PC-3 (cell line): ENCODE measurements at regions not wholly inside any gene's neighbourhood (a gene's known extent, or its start where the extent isn't known, plus 50 kb on each side); places are given as distances from the start of the nearest gene placed in this dataset.
A peak's percentile ranks its signal among the peaks of the same experiment; 100 is the strongest.

Experiments used
- ATAC-seq: fragments of 200-7000 bp; cut with Tn5 transposase; 2 replicates; pipeline ENCODE4 v1.9.1; 2020; ENCODE audit warnings: mild to moderate bottlenecking, moderate library complexity
- BruUV-seq: library from RNA; stranded (reverse); fragments of 400-500 nt; replicated peaks from 2 replicates; lab custom pipeline; 2021; lab: Mats Ljungman, UMichigan
- CTCF ChIA-PET: fragments of 300-600 bp; sonication (Branson Sonifier 250); formaldehyde crosslinking; loops from one replicate; lab custom pipeline; 2022; ENCODE audit warnings: antibody characterized with exemption; lab: Charles Lee
- POLR2A ChIA-PET: fragments of 300-600 bp; sonication (Branson Sonifier 250); formaldehyde crosslinking; loops from one replicate; lab custom pipeline; 2022; ENCODE audit warnings: antibody characterized with exemption; ENCODE audit not compliant: unreplicated experiment; lab: Charles Lee
- DNase-seq: peaks from one replicate; pipeline ENCODE4 v3.0.0-alpha.2; 2015
- H2AFZ ChIP-seq: fragments of 300-600 bp; sonication (generic); 2 replicates; pipeline ENCODE4 v1.6.0; 2016; ENCODE audit warnings: antibody characterized with exemption, low read length
- H3F3A ChIP-seq: fragments of 300-600 bp; sonication (generic); one replicate; pipeline ENCODE4 v1.6.0; 2017; ENCODE audit warnings: antibody characterized with exemption, low read length, control low read depth, mild to moderate bottlenecking; ENCODE audit not compliant: unreplicated experiment
- H3K27ac ChIP-seq: fragments of 300-600 bp; sonication (generic); 2 replicates; pipeline ENCODE4 v1.5.1; 2016; ENCODE audit warnings: mild to moderate bottlenecking, low read length
- H3K27me3 ChIP-seq: fragments of 300-600 bp; sonication (generic); 2 replicates; pipeline ENCODE4 v1.6.1; 2016; ENCODE audit warnings: low read length, mixed read lengths
- H3K36me3 ChIP-seq: fragments of 300-600 bp; sonication (generic); 2 replicates; pipeline ENCODE4 v1.6.1; 2016; ENCODE audit warnings: low read depth, mixed run types, low read length, mixed read lengths
- H3K4me1 ChIP-seq: fragments of 300-600 bp; sonication (generic); 2 replicates; pipeline ENCODE4 v1.5.1; 2016; ENCODE audit warnings: low read length; ENCODE audit not compliant: insufficient read depth
- H3K4me2 ChIP-seq: fragments of 300-600 bp; sonication (generic); 2 replicates; pipeline ENCODE4 v1.6.0; 2016; ENCODE audit warnings: low read length
- H3K4me3 ChIP-seq: fragments of 300-600 bp; sonication (generic); 2 replicates; pipeline ENCODE4 v1.5.1; 2016; ENCODE audit warnings: mild to moderate bottlenecking, low read length, mixed read lengths
- H3K79me2 ChIP-seq: fragments of 300-600 bp; sonication (generic); 2 replicates; pipeline ENCODE4 v1.6.1; 2017; ENCODE audit warnings: low read length, mixed read lengths
- H3K9ac ChIP-seq: fragments of 300-600 bp; sonication (generic); 2 replicates; pipeline ENCODE4 v1.6.0; 2016; ENCODE audit warnings: mild to moderate bottlenecking, low read length
- H3K9me2 ChIP-seq: fragments of 300-600 bp; sonication (generic); replicated peaks from 2 replicates; pipeline ENCODE4 v1.6.1; 2016; ENCODE audit warnings: mixed run types, low read length, mixed read lengths
- H3K9me3 ChIP-seq: fragments of 300-600 bp; sonication (generic); 2 replicates; pipeline ENCODE4 v1.6.1; 2016; ENCODE audit warnings: low read length, mixed read lengths
- H4K20me1 ChIP-seq: fragments of 300-600 bp; sonication (generic); 2 replicates; pipeline ENCODE4 v1.6.1; 2016; ENCODE audit warnings: low read length, mixed read lengths
- CTCF ChIP-seq: fragments of 300-600 bp; sonication (generic); conservative IDR thresholded peaks from 2 replicates; pipeline ENCODE4 v1.5.1; 2017; ENCODE audit warnings: antibody characterized with exemption, low read depth, mild to moderate bottlenecking, low read length
- EZH2 ChIP-seq: fragments of 300-600 bp; sonication (generic); IDR thresholded peaks from one replicate; pipeline ENCODE4 v1.6.1; 2017; ENCODE audit warnings: antibody characterized with exemption, mild to moderate bottlenecking, low read length; ENCODE audit not compliant: unreplicated experiment
- EZH2phosphoT487 ChIP-seq: fragments of 300-600 bp; sonication (generic); IDR thresholded peaks from 2 replicates; pipeline ENCODE4 v1.6.1; 2018; ENCODE audit warnings: mild to moderate bottlenecking, antibody characterized with exemption, low read length, borderline replicate concordance
- intact Hi-C: fragments of 100-400 bp; cut with micrococcal nuclease; formaldehyde crosslinking; loops from 2 replicates; pipeline ENCODE4 v1.9.0; 2023

DNA sequence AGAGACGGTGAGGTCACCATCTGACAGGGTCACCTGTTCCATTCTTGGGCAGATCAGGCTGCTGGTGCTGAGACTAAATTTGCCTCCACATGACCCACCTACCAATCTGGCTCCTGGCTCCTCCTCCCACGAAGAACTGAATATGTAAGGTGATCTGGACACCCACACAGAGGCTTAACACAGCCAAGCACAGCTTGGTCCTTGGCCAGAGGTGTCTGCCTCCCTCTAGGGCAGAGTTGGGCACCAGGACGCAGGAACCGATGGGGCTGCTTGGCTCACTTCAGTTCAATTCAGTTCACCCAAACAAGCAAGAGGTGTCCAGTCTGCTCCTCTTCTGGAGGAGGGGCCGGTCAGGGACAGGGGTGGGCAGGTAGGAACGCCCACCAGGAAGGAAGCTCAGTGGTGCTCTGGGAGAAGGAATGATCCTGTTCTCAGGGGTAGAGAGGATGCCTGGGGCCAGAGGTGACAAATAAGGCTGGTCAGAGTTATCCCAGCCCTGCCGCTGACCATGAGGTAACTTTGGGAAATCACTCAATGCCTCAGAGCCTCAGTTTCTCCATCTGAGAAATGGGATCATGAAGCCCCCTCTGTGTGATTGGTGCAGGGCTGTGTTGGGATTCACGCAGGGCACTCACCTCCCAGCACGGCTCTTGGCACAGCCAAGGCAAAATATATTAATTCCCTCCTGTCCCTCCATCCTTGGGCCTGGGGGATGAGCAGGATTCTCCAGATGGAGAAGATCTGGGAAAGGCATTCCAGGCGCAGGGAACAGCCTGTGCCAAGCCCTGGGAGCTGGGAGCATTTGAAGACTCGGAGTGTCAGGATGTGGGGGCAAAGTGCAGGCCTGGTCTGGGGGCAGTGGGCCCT lies 284.5 kb downstream of the PTPRU start:
- DNase-seq (no peak), ATAC-seq (peak; percentile 22; the same call in 1 of the 2 replicates)
- intact Hi-C loops = no loop called here
- Histone ChIP-seq H3K79me2 (no peaks in the 10 kb centered on the region), H3K27ac (no peak overlapping the region), H3K9me2 (no peaks in the 10 kb centered on the region), H2AFZ (no peak overlapping the region), H3K4me1 (no peaks in the 10 kb centered on the region), H3K27me3 (no peaks in the 10 kb centered on the region), H3K9ac (no peak overlapping the region), H3K4me3 (no peak overlapping the region), H3K36me3 (no peaks in the 10 kb centered on the region), H3F3A (no peaks in the 10 kb centered on the region), H3K4me2 (no peak overlapping the region), H3K9me3 (no peaks in the 10 kb centered on the region), H4K20me1 (no peaks in the 10 kb centered on the region)
- ChIA-PET POLR2A (no interaction called here), CTCF (no interaction called here)
- no TSS peak for BruUV-seq
- TF ChIP-seq EZH2 (no peak), EZH2phosphoT487 (no peak), CTCF (no peak)

- Histone ChIP-seq H3K4me3 (no peak overlapping the region), H3K4me2 (no peak overlapping the region), H4K20me1 (no peaks in the 10 kb centered on the region), H3K79me2 (no peaks in the 10 kb centered on the region), H3F3A (no peaks in the 10 kb centered on the region), H3K4me1 (no peaks in the 10 kb centered on the region), H3K9me3 (no peaks in the 10 kb centered on the region), H3K9ac (no peak overlapping the region), H3K27me3 (no peaks in the 10 kb centered on the region), H2AFZ (no peak overlapping the region), H3K9me2 (no peaks in the 10 kb centered on the region), H3K36me3 (no peaks in the 10 kb centered on the region), H3K27ac (no peak overlapping the region)
- CTCF ChIA-PET = interaction anchor here (0.6 kb wide), 1 partner anchor 401 kb away, joined by 3 read pairs; no protein-coding TSS in a partner anchor
- POLR2A ChIA-PET = no interaction called here
- DNase-seq (no peak), ATAC-seq (no peak)
- no TSS peak for BruUV-seq
- TF ChIP-seq EZH2 (no peak), EZH2phosphoT487 (no peak), CTCF (no peak)
- intact Hi-C loops = loop anchor here (10.0 kb wide), 2 partner anchors 865 to 1185 kb away; no protein-coding TSS in a partner anchor
These were observed 283.4 kb downstream of the PTPRU start for GRCh38 chr1:29519788-29520110.
